ENCODE measurements at regions not wholly inside any gene's neighbourhood (a gene's known extent, or its start where the extent isn't known, plus 50 kb on each side); places are given as distances from the start of the nearest gene placed in this dataset.
A peak's percentile ranks its signal among the peaks of the same experiment; 100 is the strongest.
"Not testable (repeated sequence)": the region's sequence is repeated elsewhere in the genome, so short reads cannot be mapped to it uniquely, and the experiment has no call there.

GRCh38 chr10:46095943-46096342, 49.9 kb upstream of the MSMB start:
- DNase-seq: not testable (repeated sequence)
- ATAC-seq: peak; percentile 12

GRCh38 chr10:46096446-46096845, 50.4 kb upstream of the MSMB start:
- DNase-seq: no peak
- no peak for ATAC-seq

- no peak for ATAC-seq
These were observed 51.0 kb upstream of the MSMB start for GRCh38 chr10:46096909-46097575.

GRCh38 chr10:46097576-46098317, 51.7 kb upstream of the MSMB start:
- DNase-seq (no peak), ATAC-seq (no peak)

More at GRCh38 chr10:46096909-46097575, 51.0 kb upstream of the MSMB start:
- DNase-seq: no peak

- DNase-seq: no peak
- ATAC-seq: no peak
These were observed 52.3 kb upstream of the MSMB start for GRCh38 chr10:46098386-46098785.

- DNase-seq, ATAC-seq: not testable (repeated sequence)
These were observed 52.9 kb upstream of the MSMB start for GRCh38 chr10:46098925-46099324.

GRCh38 chr10:46104071-46104585, 58.1 kb upstream of the MSMB start:
- ATAC-seq (no peak), DNase-seq (no peak)

- not testable (repeated sequence) for ATAC-seq, DNase-seq
These were observed 59.3 kb upstream of the MSMB start for GRCh38 chr10:46105416-46105815.

GRCh38 chr10:46105856-46106409, 59.9 kb upstream of the MSMB start:
- DNase-seq: not testable (repeated sequence)
- peak; percentile 32 for ATAC-seq

GRCh38 chr10:46106410-46107255, 60.6 kb upstream of the MSMB start:
- ATAC-seq (peak; percentile 96), DNase-seq (peak; percentile 67)

- ATAC-seq, DNase-seq: not testable (repeated sequence)
These were observed 62.1 kb upstream of the MSMB start for GRCh38 chr10:46108158-46108499.

GRCh38 chr10:46154271-46154670, 108.2 kb upstream of the MSMB start:
- DNase-seq, ATAC-seq: not testable (repeated sequence)

- not testable (repeated sequence) for DNase-seq, ATAC-seq
These were observed 108.6 kb upstream of the MSMB start for GRCh38 chr10:46154683-46155082.

- DNase-seq: not testable (repeated sequence)
These were observed 110.8 kb upstream of the MSMB start for GRCh38 chr10:46156866-46157265.

GRCh38 chr10:46169736-46170135, 117.1 kb upstream of the ANTXRL start:
- no peak for ATAC-seq
- DNase-seq: no peak

More at GRCh38 chr10:46156866-46157265, 110.8 kb upstream of the MSMB start:
- ATAC-seq: not testable (repeated sequence)

GRCh38 chr10:46170789-46171188, 116.0 kb upstream of the ANTXRL start:
- no peak for ATAC-seq
- DNase-seq: no peak

GRCh38 chr10:46171661-46172060, 115.1 kb upstream of the ANTXRL start:
- no peak for DNase-seq
- ATAC-seq: no peak

- DNase-seq: no peak
- no peak for ATAC-seq
These were observed 111.5 kb upstream of the ANTXRL start for GRCh38 chr10:46175296-46175695.

- ATAC-seq (no peak), DNase-seq (no peak)
These were observed 111.0 kb upstream of the ANTXRL start for GRCh38 chr10:46175831-46176230.

- not testable (repeated sequence) for ATAC-seq
These were observed 99.4 kb upstream of the ANTXRL start for GRCh38 chr10:46187431-46187830.

GRCh38 chr10:46197050-46197449, 89.7 kb upstream of the ANTXRL start:
- DNase-seq: no peak
- no peak for ATAC-seq

More at GRCh38 chr10:46187431-46187830, 99.4 kb upstream of the ANTXRL start:
- DNase-seq: not testable (repeated sequence)

GRCh38 chr10:46198516-46198915, 88.3 kb upstream of the ANTXRL start:
- DNase-seq: no peak
- ATAC-seq: no peak

All from stimulated activated naive CD8-positive, alpha-beta T cell treated with anti-CD3 and anti-CD28 coated beads, Interleukin-15, Interleukin-2, amounts not matched to agents 100 U/mL and 50 U/mL, for 24 hours (primary cell).